ENCODE measurements at regions not wholly inside any gene's neighbourhood (a gene's known extent, or its start where the extent isn't known, plus 50 kb on each side); places are given as distances from the start of the nearest gene placed in this dataset.

- TF ChIP-seq CTCF (conservative IDR thresholded peaks at IDR 0.05) (no peak), EZH2 (IDR thresholded peaks at IDR 0.05; ENCODE audit: low read depth) (no peak)
These were observed 105.7 kb upstream of the LUZP2 start for GRCh38 chr11:24391167-24391566.

All from PC-9 (cell line).